HL-60 (cell line): ENCODE measurements at regions not wholly inside any gene's neighbourhood (a gene's known extent, or its start where the extent isn't known, plus 50 kb on each side); places are given as distances from the start of the nearest gene placed in this dataset.

Experiments
- DNase-seq, 2 experiments: peaks; one replicate each; pipeline ENCODE4 v3.0.0-alpha.2; 2010 to 2020; ENCODE audit warnings: low read depth in 1 of 2, low spot score in 1 of 2
- H3K27ac ChIP-seq: fragments of 250-450 bp; sonication (Bioruptor Pico); replicated peaks from 2 replicates; pipeline ENCODE4 v1.5.1; 2020; ENCODE audit warnings: mild to moderate bottlenecking, moderate library complexity
- H3K27me3 ChIP-seq: fragments of 250-450 bp; sonication (Bioruptor Pico); 2 replicates; pipeline ENCODE4 v1.5.1; 2021; ENCODE audit warnings: mild to moderate bottlenecking, moderate library complexity; ENCODE audit not compliant: insufficient read depth, poor library complexity, severe bottlenecking
- H3K4me3 ChIP-seq: replicated peaks from 2 replicates; pipeline ENCODE4 v1.5.1; 2011; ENCODE audit warnings: mild to moderate bottlenecking, control low read depth, low read length; ENCODE audit not compliant: insufficient read depth
- GABPA ChIP-seq: IDR thresholded peaks from 2 replicates; pipeline ENCODE4 v1.6.1; 2012; ENCODE audit warnings: low read depth
- POLR2AphosphoS5 ChIP-seq: IDR thresholded peaks from 2 replicates; pipeline ENCODE4 v1.6.1; 2012; ENCODE audit warnings: low read depth
- SPI1 ChIP-seq: IDR thresholded peaks from 2 replicates; pipeline ENCODE4 v1.6.1; 2012; ENCODE audit warnings: low read depth, mild to moderate bottlenecking, borderline replicate concordance
- TF ChIP-seq, protein P1 (sequence below): IDR thresholded peaks from one replicate; pipeline ENCODE4 v1.5.1; 2011; ENCODE audit warnings: low read length, control low read depth, inconsistent platforms; ENCODE audit not compliant: insufficient read depth
- TF ChIP-seq, protein P2 (sequence below): IDR thresholded peaks from 2 replicates; pipeline ENCODE4 v1.6.1; 2012; ENCODE audit warnings: low read depth; ENCODE audit not compliant: insufficient replicate concordance

DNA sequence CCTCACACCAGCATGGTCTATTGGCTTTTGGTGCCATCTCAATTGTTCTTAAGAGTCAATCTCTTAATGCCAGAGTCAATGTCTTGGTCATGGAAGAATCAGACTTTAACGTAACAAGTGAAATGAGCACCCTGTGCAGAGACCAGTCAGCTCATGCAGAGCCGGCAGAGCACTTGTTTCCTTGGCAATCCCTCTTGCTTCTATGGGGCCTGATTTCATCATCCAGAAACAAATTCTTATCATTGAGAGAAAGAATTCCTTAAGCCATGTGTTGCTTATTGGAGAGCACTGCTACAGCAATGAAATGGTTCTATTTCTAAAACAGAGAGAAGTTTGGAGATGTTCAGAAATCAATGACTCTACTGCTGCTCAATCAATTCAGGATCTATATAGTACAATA is 212.8 kb downstream of the IPMK start:
- TF ChIP-seq, protein P1, sequence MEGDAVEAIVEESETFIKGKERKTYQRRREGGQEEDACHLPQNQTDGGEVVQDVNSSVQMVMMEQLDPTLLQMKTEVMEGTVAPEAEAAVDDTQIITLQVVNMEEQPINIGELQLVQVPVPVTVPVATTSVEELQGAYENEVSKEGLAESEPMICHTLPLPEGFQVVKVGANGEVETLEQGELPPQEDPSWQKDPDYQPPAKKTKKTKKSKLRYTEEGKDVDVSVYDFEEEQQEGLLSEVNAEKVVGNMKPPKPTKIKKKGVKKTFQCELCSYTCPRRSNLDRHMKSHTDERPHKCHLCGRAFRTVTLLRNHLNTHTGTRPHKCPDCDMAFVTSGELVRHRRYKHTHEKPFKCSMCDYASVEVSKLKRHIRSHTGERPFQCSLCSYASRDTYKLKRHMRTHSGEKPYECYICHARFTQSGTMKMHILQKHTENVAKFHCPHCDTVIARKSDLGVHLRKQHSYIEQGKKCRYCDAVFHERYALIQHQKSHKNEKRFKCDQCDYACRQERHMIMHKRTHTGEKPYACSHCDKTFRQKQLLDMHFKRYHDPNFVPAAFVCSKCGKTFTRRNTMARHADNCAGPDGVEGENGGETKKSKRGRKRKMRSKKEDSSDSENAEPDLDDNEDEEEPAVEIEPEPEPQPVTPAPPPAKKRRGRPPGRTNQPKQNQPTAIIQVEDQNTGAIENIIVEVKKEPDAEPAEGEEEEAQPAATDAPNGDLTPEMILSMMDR, result no peak
- TF ChIP-seq GABPA (no peak), SPI1 (no peak), POLR2AphosphoS5 (no peak)
- TF ChIP-seq, protein P2, sequence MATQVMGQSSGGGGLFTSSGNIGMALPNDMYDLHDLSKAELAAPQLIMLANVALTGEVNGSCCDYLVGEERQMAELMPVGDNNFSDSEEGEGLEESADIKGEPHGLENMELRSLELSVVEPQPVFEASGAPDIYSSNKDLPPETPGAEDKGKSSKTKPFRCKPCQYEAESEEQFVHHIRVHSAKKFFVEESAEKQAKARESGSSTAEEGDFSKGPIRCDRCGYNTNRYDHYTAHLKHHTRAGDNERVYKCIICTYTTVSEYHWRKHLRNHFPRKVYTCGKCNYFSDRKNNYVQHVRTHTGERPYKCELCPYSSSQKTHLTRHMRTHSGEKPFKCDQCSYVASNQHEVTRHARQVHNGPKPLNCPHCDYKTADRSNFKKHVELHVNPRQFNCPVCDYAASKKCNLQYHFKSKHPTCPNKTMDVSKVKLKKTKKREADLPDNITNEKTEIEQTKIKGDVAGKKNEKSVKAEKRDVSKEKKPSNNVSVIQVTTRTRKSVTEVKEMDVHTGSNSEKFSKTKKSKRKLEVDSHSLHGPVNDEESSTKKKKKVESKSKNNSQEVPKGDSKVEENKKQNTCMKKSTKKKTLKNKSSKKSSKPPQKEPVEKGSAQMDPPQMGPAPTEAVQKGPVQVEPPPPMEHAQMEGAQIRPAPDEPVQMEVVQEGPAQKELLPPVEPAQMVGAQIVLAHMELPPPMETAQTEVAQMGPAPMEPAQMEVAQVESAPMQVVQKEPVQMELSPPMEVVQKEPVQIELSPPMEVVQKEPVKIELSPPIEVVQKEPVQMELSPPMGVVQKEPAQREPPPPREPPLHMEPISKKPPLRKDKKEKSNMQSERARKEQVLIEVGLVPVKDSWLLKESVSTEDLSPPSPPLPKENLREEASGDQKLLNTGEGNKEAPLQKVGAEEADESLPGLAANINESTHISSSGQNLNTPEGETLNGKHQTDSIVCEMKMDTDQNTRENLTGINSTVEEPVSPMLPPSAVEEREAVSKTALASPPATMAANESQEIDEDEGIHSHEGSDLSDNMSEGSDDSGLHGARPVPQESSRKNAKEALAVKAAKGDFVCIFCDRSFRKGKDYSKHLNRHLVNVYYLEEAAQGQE, result no peak
- H3K27ac ChIP-seq, result no peak overlapping the region
- no peak for DNase-seq
- H3K4me3 ChIP-seq, result no peak overlapping the region
- H3K27me3 ChIP-seq, result no peaks in the 10 kb centered on the region

DNA sequence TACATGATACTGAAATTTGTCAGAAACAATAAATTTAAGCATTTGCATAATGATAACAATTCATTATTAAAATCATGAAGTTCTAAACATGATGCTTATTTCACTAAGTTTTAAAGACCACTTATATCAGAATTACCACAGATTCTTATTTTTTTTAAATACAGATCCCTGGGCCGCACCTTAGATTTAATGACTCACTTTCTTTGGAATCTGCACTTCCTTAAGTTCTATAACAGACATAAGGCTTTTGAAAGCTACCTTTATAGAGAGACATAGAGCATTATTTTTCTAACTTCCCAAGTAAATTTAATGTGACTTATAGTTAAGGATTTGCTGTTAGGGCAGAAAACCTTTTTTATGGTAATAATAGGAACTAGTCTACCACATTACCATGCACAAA is 214.9 kb downstream of the IPMK start:
- TF ChIP-seq, protein P2, result no peak
- TF ChIP-seq, protein P1, result no peak
- TF ChIP-seq SPI1 (no peak), GABPA (no peak), POLR2AphosphoS5 (no peak)
- Histone ChIP-seq H3K27me3 (no peaks in the 10 kb centered on the region), H3K4me3 (no peak overlapping the region), H3K27ac (no peak overlapping the region)
- no peak for DNase-seq

GRCh38 chr10:58050575-58050974 is 217.1 kb downstream of the IPMK start:
- DNase-seq, result no peak
- no peak for TF ChIP-seq GABPA
- no peak for TF ChIP-seq POLR2AphosphoS5
- TF ChIP-seq, protein P1, result no peak
- no peak for TF ChIP-seq SPI1
- TF ChIP-seq, protein P2, result no peak
- H3K4me3 ChIP-seq, result no peak overlapping the region
- H3K27me3 ChIP-seq, result no peaks in the 10 kb centered on the region
- H3K27ac ChIP-seq, result no peak overlapping the region
